CD14-positive monocyte (primary cell): ENCODE measurements at regions not wholly inside any gene's neighbourhood (a gene's known extent, or its start where the extent isn't known, plus 50 kb on each side); places are given as distances from the start of the nearest gene placed in this dataset.
A peak's percentile ranks its signal among the peaks of the same experiment; 100 is the strongest.

Source experiments
- DNase-seq, 3 donors: peaks; one replicate each; pipeline ENCODE4 v3.0.0-alpha.2; 2011 to 2022
- H2AFZ ChIP-seq: 2 replicates; pipeline ENCODE4 v1.6.0; 2012; ENCODE audit warnings: mild to moderate bottlenecking, low read depth, low read length, inconsistent platforms; ENCODE audit not compliant: insufficient read depth, poor library complexity, severe bottlenecking
- H3K27ac ChIP-seq, 2 donors: 1 replicate in 1 of 2; 2 replicates in 1 of 2; pipeline ENCODE4 v1.5.1; 2012 to 2013; ENCODE audit warnings: low read length in 2 of 2, control low read depth in 1 of 2, inconsistent platforms in 1 of 2, low read depth in 1 of 2, mild to moderate bottlenecking in 1 of 2
- H3K27me3 ChIP-seq, 2 donors: one replicate each; pipeline versions ENCODE4 v1.6.0 to v1.6.1; 2011 to 2013; ENCODE audit warnings: low read length in 2 of 2; ENCODE audit not compliant: control insufficient read depth in 2 of 2, insufficient read depth in 2 of 2
- H3K36me3 ChIP-seq, 2 donors: replicated peaks in 1 of 2; 1 replicate in 1 of 2; 2 replicates in 1 of 2; pipeline versions ENCODE4 v1.5.1 to v1.6.1; 2012 to 2013; ENCODE audit warnings: low read length in 2 of 2, control low read depth in 1 of 2, inconsistent platforms in 1 of 2, mild to moderate bottlenecking in 1 of 2; ENCODE audit not compliant: insufficient read depth in 2 of 2, control insufficient read depth in 1 of 2
- H3K4me1 ChIP-seq, 2 donors: 1 replicate in 1 of 2; 2 replicates in 1 of 2; pipeline versions ENCODE4 v1.5.1 to v1.6.1; 2012 to 2013; ENCODE audit warnings: low read length in 2 of 2, control low read depth in 1 of 2, inconsistent platforms in 1 of 2, mild to moderate bottlenecking in 1 of 2, moderate library complexity in 1 of 2; ENCODE audit not compliant: insufficient read depth in 2 of 2, control insufficient read depth in 1 of 2
- H3K4me2 ChIP-seq: replicated peaks from 2 replicates; pipeline ENCODE3; 2012; ENCODE audit warnings: low read length, moderate library complexity, mild to moderate bottlenecking; ENCODE audit not compliant: poor library complexity, severe bottlenecking; ENCODE audit errors: extremely low read depth
- H3K4me3 ChIP-seq, 3 experiments: fragments of 200-600 bp in 1 of 3; sonication (generic) in 1 of 3; replicated peaks in 1 of 3; 1 replicate in 2 of 3; 2 replicates in 1 of 3; pipeline ENCODE4 v1.5.1; 2011 to 2013; ENCODE audit warnings: low read length in 3 of 3, mild to moderate bottlenecking in 3 of 3, control low read depth in 2 of 3, low read depth in 2 of 3, inconsistent platforms in 1 of 3, moderate library complexity in 1 of 3
- H3K79me2 ChIP-seq: 2 replicates; pipeline ENCODE4 v1.6.0; 2012; ENCODE audit warnings: mild to moderate bottlenecking, control low read depth, inconsistent platforms, low read length, moderate library complexity; ENCODE audit not compliant: insufficient read depth
- H3K9ac ChIP-seq: 2 replicates; pipeline ENCODE4 v1.6.0; 2017; ENCODE audit warnings: low read length, mild to moderate bottlenecking; ENCODE audit not compliant: insufficient read depth, poor library complexity, severe bottlenecking
- H3K9me3 ChIP-seq, 2 donors: replicated peaks in 1 of 2; 1 replicate in 1 of 2; 2 replicates in 1 of 2; pipeline versions ENCODE4 v1.5.1 to v1.6.1; 2012 to 2013; ENCODE audit warnings: low read length in 2 of 2, control low read depth in 1 of 2; ENCODE audit not compliant: control insufficient read depth in 1 of 2, insufficient read depth in 1 of 2
- H4K20me1 ChIP-seq: 2 replicates; pipeline ENCODE4 v1.6.0; 2012; ENCODE audit warnings: mild to moderate bottlenecking, low read length, control low read depth, moderate library complexity; ENCODE audit not compliant: insufficient read depth
- H3K27ac Mint-ChIP-seq, 7 donors: one replicate each; pipeline ENCODE4 v1.8.0; 2020; ENCODE audit warnings: mild to moderate bottlenecking in 7 of 7, mixed read lengths in 7 of 7, moderate library complexity in 6 of 7, inconsistent platforms in 2 of 7
- H3K27me3 Mint-ChIP-seq, 3 donors: one replicate each; pipeline ENCODE4 v1.8.0; 2021 to 2022; ENCODE audit warnings: low read depth in 3 of 3, mild to moderate bottlenecking in 3 of 3, mixed read lengths in 3 of 3, moderate library complexity in 3 of 3, inconsistent platforms in 1 of 3
- H3K36me3 Mint-ChIP-seq, 2 donors: one replicate each; pipeline ENCODE4 v1.8.0; 2020; ENCODE audit warnings: mixed read lengths in 2 of 2, inconsistent platforms in 1 of 2, mild to moderate bottlenecking in 1 of 2
- H3K4me1 Mint-ChIP-seq: one replicate; pipeline ENCODE4 v1.8.0; 2020; ENCODE audit warnings: mild to moderate bottlenecking, mixed read lengths
- H3K4me3 Mint-ChIP-seq, 2 donors: one replicate each; pipeline ENCODE4 v1.8.0; 2020; ENCODE audit warnings: mild to moderate bottlenecking in 2 of 2, mixed read lengths in 2 of 2, moderate library complexity in 1 of 2
- H3K9me3 Mint-ChIP-seq, 7 donors: one replicate each; pipeline ENCODE4 v1.8.0; 2020 to 2022; ENCODE audit warnings: mixed read lengths in 7 of 7, mild to moderate bottlenecking in 6 of 7, moderate library complexity in 6 of 7, inconsistent platforms in 2 of 7
- WGBS: methylation state at CpG from one replicate; pipeline ENCODE4 v1.1.5; 2013; ENCODE audit warnings: missing lambda C conversion rate; ENCODE audit not compliant: insufficient coverage; 5-methylcytosine and 5-hydroxymethylcytosine counted together
- intact Hi-C, 2 donors: fragments of 100-400 bp; cut with micrococcal nuclease; formaldehyde crosslinking; loops; one replicate each; pipeline versions ENCODE4 v1.15.0 to v1.15.1; 2023
- TF ChIP-seq, protein P1 (sequence below): fragments of 200-600 bp; IDR thresholded peaks from one replicate; pipeline ENCODE4 v1.8.0; 2022; ENCODE audit warnings: antibody characterized with exemption, mild to moderate bottlenecking

- intact Hi-C loops, result no loop called here
- Mint-ChIP-seq H3K9me3 (peaks cover 0 to 2% (median 0%) of the 10 kb centered on the region in 7 donors), H3K4me3 (peak overlapping the region in 1 of 2 donors; percentile 56), H3K27ac (no peak overlapping the region), H3K36me3 (no peaks in the 10 kb centered on the region), H3K4me1 (no peaks in the 10 kb centered on the region), H3K27me3 (peaks cover 12 to 24% (median 21%) of the 10 kb centered on the region in 3 donors)
- Histone ChIP-seq H3K4me2 (no peak overlapping the region), H2AFZ (no peak overlapping the region), H3K27me3 (peaks cover 0 to 6% of the 10 kb centered on the region in 2 donors), H4K20me1 (no peaks in the 10 kb centered on the region), H3K79me2 (no peaks in the 10 kb centered on the region), H3K27ac (no peak overlapping the region), H3K4me3 (no peak overlapping the region), H3K36me3 (no peaks in the 10 kb centered on the region), H3K4me1 (no peaks in the 10 kb centered on the region), H3K9me3 (no peaks in the 10 kb centered on the region), H3K9ac (no peak overlapping the region)
- TF ChIP-seq, protein P1, sequence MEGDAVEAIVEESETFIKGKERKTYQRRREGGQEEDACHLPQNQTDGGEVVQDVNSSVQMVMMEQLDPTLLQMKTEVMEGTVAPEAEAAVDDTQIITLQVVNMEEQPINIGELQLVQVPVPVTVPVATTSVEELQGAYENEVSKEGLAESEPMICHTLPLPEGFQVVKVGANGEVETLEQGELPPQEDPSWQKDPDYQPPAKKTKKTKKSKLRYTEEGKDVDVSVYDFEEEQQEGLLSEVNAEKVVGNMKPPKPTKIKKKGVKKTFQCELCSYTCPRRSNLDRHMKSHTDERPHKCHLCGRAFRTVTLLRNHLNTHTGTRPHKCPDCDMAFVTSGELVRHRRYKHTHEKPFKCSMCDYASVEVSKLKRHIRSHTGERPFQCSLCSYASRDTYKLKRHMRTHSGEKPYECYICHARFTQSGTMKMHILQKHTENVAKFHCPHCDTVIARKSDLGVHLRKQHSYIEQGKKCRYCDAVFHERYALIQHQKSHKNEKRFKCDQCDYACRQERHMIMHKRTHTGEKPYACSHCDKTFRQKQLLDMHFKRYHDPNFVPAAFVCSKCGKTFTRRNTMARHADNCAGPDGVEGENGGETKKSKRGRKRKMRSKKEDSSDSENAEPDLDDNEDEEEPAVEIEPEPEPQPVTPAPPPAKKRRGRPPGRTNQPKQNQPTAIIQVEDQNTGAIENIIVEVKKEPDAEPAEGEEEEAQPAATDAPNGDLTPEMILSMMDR, result no peak
- DNase-seq, result no peak
- 9% methylated on average over 17 of the region's 20 CpGs for WGBS
Observed at GRCh38 chr5:1952444-1953099, 69.8 kb upstream of the IRX4 start.

GRCh38 chr5:1952021-1952420 lies 69.3 kb upstream of the IRX4 start:
- H3K27me3 ChIP-seq, result peaks cover 0 to 6% of the 10 kb centered on the region in 2 donors
- intact Hi-C loops, result no loop called here

More at GRCh38 chr5:1952021-1952420, 69.3 kb upstream of the IRX4 start:
- Histone ChIP-seq H3K36me3 (no peaks in the 10 kb centered on the region), H3K4me3 (no peak overlapping the region), H3K4me1 (no peaks in the 10 kb centered on the region), H2AFZ (no peak overlapping the region), H3K27ac (no peak overlapping the region), H3K4me2 (no peak overlapping the region), H3K9ac (no peak overlapping the region), H3K79me2 (no peaks in the 10 kb centered on the region), H4K20me1 (no peaks in the 10 kb centered on the region), H3K9me3 (no peaks in the 10 kb centered on the region)
- Mint-ChIP-seq H3K36me3 (no peaks in the 10 kb centered on the region), H3K4me1 (no peaks in the 10 kb centered on the region), H3K4me3 (peak overlapping the region in 1 of 2 donors; percentile 56), H3K9me3 (peaks cover 0 to 2% (median 0%) of the 10 kb centered on the region in 7 donors), H3K27me3 (peaks cover 13 to 25% (median 22%) of the 10 kb centered on the region in 3 donors), H3K27ac (no peak overlapping the region)
- WGBS, result 21% methylated on average over 3 of the region's 8 CpGs
- TF ChIP-seq, protein P1, result no peak
- no peak for DNase-seq
